COR-L47 (cell line): ENCODE measurements at regions not wholly inside any gene's neighbourhood (a gene's known extent, or its start where the extent isn't known, plus 50 kb on each side); places are given as distances from the start of the nearest gene placed in this dataset.
"Not testable (repeated sequence)": the region's sequence is repeated elsewhere in the genome, so short reads cannot be mapped to it uniquely, and the experiment has no call there.

Source experiments
- DNase-seq: peaks from one replicate; lab custom pipeline; 2025; lab: John Stamatoyannopoulos, UW

DNA sequence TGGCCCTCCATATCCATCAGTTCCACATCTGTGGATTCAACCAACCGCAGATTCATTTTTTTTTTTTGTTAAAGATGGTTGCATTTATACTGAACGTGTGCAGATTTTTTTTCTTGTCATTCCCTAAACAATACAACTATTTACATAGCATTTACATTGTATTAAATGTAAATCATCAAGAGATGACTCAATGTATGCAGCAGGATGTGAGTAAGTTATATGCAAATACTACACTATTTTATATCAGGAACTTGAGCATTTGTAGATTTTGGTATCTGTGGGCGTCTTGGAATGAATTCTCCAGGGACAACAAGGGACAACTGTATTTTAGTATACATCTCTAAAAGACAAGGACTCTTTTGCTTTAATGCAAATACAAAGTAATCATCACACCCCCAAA, 299.2 kb upstream of the ZNF608 start:
- DNase-seq: no peak

DNA sequence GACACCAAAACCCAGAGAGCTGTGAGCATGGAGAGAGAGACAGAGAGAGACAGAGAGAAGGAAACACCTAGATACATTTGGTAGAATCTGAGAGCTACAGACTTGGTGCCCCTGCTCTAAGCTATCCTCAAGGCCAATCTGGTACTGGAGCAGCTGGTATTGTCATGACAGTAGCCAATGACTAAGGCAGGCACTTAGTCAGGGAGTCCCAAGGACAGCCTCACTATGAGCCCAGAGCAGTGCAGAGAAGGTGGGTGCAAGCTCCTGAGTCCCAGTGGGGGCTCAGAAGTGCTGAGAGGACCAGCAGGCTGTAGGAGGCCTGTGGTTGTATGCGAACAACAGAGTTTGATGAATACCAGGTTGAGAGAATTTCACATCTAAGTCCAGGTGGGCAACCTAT, 300.4 kb upstream of the ZNF608 start:
- no peak for DNase-seq

DNA sequence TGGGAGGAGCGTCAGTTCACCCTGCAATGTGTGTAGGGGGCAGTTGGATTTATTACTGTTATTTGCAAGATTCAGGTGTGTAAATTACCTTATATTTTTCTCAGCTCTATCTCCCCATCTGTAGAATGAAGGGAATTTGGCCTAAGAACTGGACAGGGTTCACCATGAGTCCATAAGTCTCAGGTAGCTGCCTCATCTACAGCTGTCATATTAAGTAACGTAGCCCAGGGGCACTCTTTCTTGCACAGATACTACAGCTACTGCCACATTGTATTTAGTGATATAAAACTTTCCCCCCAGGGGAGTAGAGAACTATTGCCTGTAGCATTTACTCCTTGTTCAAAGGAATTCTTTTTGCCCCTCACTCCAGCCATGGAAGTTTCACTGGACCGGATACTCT, 301.4 kb upstream of the ZNF608 start:
- no peak for DNase-seq

DNA sequence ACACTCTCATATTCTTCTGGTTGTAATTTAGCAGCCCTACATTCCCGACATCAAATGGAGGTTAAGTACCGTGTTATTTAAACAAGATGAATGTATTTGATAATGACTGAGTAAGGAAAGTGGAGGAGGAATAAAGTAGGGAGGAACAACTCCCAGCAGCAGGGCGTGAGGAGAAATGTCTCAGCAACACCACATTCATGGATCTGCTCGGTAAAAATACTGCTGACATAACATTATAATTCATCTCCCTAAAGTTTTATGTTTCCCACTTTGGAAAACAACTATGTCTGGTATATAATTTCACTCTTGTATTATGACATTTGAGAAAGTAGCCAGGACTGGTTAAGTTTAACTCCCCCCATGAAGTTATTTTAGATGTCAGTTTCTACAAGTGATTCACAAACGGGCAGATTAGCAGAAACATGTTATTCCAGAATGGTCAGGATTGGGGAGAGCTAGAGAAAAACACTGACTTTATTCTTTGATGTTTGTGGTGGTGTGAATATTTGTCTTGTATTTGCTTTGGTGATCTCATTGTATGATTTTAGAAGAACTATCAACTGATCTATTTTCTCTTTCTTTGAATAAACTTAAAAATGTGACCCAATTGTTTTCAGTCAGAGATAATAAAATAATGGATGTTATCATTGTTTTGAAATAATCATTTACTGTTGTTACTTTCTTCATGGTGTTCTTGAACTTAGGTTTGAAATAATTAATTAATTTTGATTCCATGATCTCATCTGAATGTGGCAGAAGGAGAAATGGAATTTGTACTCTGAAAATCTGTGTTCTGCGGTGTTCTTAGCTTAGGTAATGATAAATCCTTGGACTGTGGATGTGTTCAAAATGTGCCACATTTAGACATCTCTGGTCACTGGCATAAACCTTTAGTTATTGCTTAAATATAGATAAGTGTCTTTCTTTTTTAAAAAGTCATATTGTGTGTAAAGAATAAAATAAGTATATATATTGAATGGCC, 303.6 kb upstream of the ZNF608 start:
- DNase-seq: no peak

DNA sequence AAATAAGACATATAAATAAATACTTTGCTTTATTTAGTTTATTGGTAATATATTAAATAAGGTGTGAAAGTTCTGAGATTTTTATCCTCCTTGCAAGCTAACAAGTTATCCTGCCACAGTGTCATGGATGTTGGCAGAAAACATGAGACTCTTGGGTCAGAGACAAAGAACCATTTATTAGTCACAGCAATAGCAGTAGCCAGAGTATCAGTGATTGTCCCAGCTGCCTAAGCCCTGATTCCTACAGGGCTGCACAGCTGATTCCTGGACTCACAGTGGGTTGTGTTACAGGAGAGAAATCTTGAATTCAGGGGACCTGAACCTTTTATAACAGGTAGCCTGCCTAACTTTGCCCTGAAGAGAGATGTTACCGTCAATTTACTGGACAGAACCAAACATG, 304.5 kb upstream of the ZNF608 start:
- DNase-seq: no peak

DNA sequence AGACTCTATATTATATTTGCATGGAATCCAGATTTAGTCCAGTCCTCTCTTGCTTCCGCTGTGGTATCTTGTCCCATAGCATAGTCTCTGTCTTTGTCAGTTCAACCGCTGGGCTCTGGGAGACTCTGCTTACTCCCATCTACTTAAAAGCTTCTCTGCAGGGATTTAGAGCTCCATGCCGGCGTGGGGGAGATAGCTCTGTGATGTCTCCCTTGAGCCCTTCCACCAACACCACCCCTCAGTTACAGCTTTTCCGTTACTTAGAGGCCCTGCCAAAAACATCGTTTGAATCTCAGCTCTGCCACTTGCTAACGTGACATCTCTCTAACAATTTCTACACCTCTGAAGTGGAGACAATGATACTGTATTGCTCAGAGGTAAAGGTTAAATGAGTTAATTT, 306.1 kb upstream of the ZNF608 start:
- no peak for DNase-seq

DNA sequence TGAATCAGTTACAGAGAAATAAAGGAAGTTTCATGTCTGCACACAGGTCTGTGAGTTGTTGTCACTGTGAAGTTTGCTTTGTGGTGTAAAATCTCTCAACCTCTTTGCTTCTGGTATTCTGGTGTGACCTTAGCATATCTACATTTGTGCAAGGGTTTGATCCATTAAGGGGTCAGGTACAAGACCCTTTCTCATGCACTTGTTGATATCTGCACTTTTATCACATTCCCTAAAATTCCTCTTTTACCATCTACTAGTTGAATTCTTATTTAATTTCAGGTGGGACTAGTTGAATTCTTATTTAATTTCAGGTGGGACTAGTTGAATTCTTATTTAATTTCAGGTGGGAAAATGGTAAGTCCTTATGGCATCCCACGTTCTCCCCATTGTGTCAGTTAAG, 306.7 kb upstream of the ZNF608 start:
- no peak for DNase-seq

DNA sequence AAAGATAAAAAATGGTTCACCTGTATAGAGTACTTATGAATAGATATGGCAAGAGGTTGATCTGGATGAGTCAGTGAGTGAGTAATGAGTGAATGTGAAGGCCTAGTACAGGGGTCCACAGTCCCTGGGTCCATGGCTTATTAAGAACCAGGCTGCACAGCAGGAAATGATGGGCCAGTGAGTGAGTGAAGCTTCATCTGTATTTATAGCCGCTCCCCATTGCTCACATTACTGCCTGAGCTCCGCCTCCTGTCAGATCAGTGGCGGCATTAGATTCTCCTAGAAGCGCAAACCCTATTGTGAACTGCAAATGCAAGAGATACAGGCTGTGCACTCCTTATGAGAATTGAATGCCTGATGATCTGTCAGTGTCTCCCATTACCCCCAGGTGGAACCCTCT, 307.7 kb upstream of the ZNF608 start:
- no peak for DNase-seq

DNA sequence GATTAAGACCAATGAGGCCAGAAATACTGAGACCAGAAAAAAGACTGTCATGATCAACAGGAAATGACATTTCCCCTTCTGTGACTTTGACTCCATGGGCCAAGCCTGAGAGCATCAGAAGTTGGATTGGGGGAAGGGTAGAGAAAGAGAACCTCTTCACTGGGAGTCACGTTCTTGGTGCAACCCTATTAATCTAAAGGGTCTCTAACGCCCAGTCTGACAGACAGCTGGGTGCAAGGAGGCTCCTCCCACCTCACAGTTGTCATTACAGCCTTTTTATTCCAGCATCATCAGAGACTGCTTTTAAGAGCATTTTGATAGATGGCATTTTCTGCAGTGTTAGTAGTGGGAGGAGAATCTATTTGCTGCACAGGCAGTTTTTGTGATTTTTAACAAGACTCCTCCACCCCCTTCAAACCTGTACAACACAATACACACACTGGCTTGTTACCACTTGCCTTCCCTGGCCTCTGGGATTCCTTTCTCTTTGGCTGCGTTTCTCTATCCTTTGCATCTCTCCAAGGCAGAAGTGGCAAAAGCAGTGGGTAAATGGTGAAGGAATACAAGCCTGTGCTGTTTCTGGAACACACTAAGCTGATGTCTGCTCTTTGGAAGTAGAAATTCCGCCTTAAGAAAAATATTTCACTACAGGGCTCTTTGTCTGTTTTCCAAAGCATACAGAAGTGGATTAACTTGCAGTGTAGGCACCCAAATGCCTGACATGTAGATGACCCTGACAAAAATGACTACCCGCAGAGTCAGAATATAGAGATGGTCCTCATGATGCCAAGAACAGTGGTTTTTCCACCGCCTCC, 310.4 kb upstream of the ZNF608 start:
- no peak for DNase-seq

DNA sequence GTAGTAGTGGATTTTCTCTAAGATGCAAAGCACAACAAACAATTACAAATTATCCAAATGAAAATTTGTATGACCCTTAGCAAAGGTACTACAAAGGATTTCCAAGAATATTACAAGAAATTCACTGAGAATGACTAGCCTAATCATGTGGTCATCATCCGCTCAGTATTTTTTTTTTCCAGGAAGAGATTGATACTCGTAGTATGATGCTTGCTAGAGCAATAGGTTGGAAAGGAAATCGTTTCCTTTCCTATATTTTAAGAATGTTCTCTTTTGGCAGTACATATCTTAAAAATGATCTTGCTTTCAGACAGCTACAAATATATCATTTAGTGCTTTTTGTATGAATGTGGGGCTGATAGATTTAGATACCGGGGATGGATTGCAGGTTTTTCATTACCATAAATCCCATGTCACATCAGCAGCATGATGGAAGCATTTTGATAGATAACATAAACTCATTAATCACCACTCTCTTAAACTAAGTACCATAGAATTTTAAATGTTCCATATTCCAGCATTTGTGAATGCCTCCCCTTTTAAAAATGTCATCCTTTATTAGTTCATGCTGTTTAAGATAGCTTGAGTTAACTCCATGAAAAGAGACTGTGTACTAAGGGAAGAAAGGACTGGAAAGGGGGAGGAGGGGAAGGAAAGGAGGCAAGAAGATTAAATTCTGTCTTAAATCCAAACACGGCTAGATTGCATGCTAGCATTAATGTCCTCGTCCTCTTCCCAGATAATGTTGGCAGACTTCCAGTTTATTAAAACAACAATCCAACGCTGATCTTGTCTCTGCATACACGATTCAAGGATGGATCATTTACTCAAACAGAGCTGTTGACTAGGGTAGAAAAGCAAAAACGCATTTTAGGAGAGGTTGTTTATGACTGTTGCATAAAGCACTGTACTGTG, 311.7 kb upstream of the ZNF608 start:
- DNase-seq: peak; percentile 65

DNA sequence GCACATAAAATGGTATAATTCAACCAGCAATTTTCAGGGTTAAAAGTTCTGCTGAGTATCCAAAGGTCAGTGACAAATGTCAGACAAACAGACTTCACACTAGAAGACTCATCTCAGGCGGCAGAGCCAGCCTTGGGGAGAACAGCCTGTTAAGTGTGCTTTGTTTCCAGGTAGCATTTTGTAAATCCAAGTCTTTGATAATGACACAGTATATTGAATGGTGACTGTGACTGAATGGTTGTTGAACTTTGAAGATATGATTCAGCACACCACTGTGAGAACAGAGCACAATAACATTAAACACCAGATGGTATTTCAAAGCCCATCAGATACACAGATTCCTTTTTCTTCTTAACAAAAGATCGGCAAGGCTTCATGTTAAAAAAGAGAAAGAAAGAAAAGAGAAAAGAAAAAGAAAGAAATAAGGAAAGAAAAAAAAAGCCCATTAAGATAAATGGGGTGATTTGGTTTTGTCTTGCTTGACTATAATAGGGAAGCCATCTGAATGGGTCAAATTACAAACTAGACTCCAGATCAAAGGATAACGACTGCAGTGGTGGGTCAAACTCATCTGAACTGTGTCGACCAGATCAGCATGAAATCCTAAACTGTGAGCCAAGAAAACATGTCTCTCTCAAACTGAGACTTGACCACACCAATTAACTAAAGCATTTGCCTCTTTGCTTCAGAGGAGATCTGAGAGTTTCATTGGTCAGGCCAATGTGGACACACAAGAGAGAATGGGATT, 313.0 kb upstream of the ZNF608 start:
- no peak for DNase-seq

DNA sequence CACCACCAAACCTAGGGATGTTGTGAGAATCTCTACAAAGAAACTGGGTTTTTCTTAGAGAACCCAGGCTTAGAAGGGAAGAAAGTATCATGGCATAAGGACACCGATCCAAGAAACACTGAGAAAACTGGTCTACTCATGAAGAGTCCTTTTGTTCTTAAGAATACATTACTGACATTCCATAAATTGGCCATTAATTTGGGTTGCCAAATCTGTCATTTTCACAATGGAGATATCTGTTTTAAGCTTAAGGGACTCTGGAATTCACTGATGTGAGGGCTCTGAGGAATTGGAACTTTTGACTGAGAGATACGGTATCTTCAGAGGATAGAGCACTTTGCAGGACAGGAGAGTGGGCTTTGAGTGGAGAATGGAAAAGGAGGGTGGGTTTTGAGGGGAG, 315.3 kb upstream of the ZNF608 start:
- DNase-seq: no peak

DNA sequence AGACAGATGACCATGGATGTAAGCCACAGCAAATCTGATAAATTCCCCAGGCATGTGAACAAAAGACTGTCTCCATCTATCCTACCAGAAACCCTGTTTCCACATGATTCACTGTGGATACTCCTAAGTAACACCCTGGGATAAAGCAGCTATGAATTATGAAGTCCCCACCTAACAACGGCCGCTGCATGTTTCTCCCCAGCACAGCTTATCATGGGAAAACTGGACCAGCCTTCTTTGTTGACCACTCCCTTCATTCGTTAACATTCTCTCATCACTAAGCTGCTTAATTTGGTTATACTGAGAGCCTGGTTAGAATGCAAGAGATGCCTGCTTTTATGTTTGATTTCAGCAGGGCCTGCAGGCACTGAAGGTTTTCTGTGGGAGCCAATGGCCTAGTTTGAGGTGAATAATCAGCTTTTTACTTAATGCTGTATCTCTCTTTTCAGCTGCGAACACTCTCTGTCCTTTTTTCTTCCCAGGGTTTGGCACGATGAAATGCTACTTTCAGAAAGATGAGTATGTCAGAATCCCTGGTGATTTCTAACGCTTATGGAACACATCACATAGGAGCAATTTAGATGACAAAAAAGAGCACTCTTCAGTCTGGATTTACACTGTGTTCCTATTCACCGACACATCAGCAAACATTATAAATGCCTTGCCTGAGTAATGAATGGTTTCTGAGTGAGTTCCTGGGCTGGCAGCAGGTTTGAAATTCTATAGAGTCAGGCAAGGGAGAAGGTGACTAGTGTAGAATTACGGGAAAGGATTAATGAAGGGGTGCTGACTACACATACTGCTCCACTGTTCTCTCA, 318.4 kb upstream of the ZNF608 start:
- DNase-seq: no peak

DNA sequence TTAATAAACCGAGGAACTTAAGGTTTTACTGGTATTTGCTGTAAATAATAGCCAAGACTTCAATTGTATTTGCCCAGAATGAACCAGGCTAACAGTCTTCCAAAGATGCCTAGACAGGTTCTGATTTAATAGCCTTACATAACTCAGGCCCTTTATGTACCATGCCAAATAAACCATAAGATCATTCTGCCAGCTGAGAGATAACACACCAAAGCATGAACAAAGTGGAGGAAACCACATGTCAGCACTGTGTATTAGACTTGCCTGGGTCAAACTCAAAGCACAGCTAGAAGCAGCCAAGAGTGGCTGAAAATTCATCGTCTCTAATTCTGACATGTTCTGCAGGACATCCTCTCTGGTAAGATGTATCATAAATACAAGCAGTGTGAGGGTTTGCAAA, 319.3 kb upstream of the ZNF608 start:
- DNase-seq: no peak

DNA sequence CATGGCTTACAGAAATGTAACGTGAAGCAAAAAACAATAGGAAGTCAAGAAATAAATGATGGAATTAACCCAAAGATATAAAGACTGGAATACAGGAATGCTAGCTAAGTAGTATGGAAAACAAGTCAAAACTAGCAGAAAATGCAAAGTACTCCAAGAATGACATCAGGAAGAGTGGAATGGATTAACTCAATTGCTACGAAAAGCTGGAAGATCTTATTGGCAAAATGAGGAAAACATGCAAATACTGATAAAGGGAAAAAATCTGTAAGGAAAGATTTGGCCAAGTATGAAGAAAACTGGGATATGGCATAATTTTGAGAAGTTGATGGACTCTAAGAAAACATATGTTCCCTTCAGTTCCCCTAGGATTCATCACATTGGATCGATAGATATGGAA, 324.5 kb upstream of the ZNF608 start:
- DNase-seq: no peak

DNA sequence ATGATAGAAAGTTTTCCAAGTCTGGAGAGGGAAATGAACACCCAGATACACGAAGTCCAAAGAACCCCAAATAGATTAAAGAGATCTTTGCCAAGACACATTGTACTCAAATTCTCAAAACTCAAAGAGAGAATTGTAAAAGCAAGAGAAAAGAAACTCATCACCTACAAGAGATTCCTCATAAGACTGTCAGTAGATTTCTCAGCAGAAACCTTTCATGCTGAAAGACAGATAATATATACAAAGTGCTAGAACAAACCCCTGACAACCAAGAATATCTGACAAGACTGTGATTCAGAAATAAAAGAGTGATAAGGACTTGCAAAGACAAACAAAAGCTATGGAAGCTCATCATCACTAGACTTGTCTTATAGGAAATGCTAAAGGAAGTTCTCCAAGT, 326.7 kb upstream of the ZNF608 start:
- DNase-seq: no peak

DNA sequence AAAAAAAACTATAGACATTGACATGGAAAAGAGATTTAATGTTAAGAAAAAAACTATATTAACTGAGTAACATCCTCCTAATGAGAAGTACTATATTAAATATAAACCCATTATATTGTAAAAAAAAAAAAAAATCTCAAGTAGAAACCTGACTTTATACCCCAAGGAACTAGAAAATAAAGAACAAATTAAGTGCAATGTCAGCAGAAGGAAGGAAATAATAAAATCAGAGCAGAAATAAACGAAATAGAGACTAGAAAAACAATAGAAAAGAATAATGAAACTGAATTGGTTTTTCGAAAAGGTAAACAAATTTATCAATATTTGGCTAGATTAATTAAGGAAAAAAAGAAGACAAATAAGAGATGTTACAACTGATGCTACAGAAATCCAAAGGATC, 329.1 kb upstream of the ZNF608 start:
- DNase-seq: no peak

DNA sequence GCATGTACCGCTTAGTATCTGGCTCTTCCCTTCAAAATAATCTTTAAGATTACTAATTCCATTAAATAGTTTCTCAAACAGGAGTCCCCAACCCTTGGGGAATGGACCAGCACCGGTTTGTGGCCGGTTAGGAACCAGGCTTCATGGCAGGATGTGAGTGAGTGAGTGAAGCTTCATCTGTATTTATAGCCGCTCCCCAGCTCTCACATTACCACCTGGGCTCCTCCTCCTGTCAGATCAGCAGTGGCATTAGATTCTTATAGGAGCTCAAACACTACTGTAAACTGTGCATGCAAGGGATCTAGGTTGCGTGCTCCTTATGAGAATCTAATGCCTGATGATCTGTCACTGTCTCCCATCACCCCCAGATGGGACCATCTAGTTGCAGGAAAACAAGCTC, 332.6 kb upstream of the ZNF608 start:
- not testable (repeated sequence) for DNase-seq

DNA sequence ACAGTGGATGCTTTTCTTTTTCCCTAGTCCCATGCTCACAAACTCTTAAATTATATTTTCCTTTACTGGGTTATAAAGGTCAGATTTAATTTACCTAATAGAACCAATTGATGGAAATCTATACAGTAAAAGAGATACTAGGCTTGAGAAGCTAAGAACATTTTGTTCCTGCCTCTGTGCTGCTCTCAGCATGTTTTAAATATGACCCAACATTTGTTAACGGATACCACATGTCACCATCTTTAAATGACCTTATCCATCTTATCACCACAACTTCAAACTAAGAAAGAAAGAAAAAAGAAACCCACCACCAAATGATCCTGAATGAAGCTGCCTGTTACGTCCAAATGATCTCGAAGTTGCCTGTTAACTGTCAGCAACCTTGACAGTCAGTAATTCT, 334.7 kb upstream of the ZNF608 start:
- no peak for DNase-seq

DNA sequence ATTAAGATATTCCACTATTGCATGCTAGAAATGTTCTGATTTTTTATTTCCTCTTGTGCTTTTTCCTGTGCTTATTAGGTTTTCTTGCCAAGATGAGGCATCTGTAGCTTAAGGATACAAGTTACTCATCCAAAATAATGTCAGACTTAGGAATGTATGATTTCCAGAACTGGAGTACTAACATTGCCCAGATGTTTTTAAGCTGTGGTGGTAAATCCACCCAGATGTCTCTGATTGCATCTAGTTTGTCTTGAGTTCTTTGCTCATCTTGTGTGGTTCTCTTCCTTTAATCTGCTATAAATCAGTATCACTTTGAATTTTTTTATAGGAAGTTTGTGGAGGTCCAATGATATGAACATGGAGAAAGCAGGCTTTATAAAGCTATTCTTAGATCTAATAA, 337.5 kb upstream of the ZNF608 start:
- DNase-seq: no peak
